GM19455 (cell line): ENCODE measurements at regions not wholly inside any gene's neighbourhood (a gene's known extent, or its start where the extent isn't known, plus 50 kb on each side); places are given as distances from the start of the nearest gene placed in this dataset.
"Not testable (repeated sequence)": the region's sequence is repeated elsewhere in the genome, so short reads cannot be mapped to it uniquely, and the experiment has no call there.

Experiments
- ATAC-seq: cut with Tn5 transposase; IDR thresholded peaks from one replicate; pipeline ENCODE4 v1.9.1; 2021; ENCODE audit not compliant: unreplicated experiment

DNA sequence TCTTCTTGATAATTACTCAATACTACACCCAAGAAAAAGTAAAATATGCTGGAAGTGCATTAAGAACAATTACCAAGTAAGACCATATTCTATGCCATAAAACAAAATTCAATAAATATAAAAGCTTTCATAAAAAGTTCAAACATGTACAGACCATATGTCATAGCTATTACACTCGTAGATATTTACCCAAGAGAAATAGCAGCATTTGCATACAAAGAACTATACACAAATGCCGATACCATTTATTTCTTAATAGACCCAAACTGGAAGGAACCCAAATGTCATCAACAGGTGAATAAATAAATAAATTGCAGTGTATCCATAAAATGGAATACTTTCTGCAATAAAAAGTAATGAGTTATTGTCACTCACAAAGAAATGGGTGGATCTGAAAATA lies 78.3 kb upstream of the SLC16A7 start:
- no peak for ATAC-seq

DNA sequence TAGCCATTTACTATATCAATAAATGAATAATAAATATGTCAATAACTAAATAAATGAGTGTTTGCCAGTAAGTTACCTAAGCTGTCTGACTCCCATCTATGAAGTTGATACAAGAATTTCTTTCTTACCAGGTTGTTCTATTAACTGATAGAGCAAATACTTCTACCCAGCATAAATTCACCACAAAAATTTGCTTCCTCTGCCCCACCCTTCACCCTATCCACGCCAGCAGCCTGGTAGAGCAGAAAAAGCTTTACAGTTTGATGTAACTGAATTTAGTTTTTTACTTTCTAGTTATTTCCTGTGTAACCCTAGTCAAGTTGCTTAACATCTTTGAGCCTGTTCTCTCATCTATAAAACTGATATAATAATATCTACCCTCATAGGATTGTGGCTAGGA lies 94.9 kb upstream of the SLC16A7 start:
- ATAC-seq, result no peak

DNA sequence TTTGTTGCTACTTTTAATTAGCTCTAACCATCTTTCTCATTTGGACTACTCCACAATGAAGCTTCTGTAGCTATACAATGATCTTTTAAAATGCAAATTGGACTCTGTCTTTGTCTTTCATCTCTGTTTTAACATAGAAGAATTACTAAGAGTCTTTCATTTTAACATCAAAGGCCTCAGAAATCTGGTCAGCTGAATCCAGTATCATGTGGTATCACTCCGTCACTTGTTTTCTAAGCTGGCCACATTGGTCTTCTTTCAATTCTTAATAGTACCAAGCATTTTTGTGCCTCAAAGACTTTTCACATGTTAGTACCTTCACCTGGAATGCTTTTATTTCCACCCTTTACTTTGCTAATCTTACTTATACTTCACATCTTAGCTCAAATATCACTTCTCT lies 95.5 kb upstream of the SLC16A7 start:
- ATAC-seq, result no peak

DNA sequence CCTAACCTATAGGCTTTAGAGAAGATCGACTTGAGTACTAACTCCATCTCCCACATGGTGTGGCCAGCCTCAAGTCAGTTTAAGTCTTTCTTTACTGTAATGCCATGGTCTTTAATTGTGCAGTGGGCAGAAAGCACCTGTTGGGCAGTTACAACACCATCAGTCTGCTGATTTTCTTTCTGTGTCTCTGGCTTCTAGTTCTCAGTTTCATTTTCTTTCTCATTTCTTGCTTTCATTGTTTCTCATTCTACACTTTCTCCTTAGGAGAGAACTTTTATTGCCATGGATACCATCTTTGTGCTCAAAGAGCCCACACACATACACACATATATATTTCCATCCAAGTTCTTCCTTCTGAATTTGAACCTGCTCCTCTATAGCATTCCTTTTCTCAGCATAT lies 96.1 kb upstream of the SLC16A7 start:
- ATAC-seq, result peak; percentile 94

DNA sequence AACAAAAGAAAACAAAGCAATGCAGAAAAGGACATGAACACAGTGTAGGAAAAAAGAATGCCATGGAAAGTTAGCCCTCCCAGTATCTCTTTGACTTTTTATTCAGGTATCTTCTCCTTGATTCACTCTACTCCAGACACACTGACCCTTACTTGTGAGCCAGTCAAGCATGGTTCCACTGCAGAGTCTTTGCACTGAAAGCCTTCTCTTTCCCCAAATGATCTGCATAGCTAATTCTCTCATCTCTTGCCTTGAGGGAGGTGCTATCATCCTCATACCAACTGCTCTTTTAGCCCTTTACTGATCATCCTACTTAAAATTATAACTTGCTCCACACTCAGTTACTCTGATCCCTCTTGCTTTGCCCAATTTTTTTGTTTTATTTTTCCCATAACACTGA lies 101.2 kb upstream of the SLC16A7 start:
- no peak for ATAC-seq

DNA sequence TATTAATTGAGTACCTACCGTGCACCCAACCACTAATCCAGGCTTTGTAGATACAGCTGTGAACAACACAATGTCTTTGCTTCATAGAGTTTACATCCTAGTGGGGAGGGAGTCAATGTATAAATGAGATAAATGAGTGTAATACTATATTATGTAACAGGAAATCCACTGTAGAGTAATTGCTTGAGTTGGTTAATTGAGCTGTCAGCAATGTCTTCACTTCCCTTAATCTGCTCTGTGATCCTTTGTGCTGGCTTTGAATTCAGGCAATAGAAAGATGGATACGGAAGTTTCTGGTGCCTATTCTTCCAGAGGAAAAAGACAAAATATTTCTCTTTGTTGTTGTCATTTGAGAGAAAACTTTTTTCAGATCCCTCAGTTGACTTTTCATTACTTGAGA lies 104.0 kb upstream of the SLC16A7 start:
- ATAC-seq, result no peak

DNA sequence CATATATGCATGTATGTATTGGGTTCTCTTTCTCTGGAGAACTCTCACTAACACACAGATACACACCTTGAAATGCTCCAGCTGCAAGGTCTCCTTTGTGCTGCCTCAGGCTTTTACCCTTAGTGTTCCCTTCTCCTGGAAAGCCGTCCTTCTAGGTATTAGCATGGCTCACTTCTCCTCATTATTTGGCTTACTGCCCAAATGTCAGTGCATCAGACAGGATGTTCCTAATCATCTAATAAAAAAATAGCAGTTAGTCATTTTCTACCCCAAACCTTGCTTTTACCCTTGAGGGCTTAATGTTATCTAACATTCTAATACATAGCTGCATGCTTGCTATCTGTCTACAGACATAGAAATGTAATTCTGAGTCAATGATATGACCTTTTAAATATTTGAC lies 109.0 kb upstream of the SLC16A7 start:
- no peak for ATAC-seq

DNA sequence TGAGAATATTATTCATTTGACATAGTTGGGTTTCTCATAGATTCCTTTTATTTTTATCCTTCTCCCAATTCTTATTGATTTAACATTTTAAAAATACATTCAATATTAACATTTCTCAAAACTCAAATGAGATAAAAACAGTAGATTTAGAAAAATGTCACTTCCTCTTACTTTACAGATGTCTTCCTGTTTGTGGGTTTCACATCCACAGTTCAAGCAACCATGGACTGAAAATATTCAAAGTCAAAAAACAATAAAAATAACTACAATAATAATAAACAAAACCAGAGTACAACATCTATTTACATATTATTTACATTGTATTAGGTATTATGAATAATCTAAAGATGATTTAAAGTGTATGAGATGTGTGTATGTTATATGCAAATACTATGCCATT lies 111.3 kb upstream of the SLC16A7 start:
- peak; percentile 83 for ATAC-seq

DNA sequence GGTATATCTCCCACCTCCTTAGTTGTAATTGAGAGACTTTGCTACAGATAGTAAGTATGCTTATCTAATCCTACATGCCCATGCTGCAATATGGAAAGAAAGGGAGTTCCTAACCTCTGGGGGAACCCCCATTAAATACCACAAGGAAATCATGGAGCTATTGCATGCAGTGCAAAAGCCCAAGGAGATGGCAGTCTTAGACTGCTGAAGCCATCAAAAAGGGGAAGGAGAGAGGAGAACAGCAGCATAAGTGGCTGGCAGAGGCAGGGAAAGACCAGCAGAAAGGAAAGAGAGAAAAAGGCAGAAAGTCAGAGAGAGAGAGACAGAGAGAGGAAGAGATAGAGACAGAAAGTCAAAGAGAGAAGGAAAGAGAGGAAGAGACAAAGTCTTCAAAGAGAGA lies 121.6 kb upstream of the SLC16A7 start:
- ATAC-seq, result not testable (repeated sequence)

DNA sequence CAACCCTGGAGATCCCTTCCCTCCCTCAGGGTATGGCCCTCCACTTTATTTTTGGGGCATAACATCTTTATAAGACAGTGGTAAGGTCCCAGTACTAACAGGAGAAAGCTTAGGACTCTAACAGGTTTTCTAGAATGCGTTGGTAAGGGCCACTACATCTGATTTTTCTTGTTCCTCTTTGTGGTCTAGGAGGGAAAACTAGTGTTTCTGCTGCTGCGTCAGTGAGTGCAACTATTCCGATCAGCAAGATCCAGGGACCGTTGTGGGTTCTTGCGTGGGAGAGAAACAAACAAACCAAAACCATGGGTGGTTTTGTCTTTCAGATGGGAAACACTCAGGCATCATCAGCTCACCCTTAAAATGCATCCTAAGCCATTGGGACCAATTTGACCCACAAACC lies 123.6 kb upstream of the SLC16A7 start:
- no peak for ATAC-seq

DNA sequence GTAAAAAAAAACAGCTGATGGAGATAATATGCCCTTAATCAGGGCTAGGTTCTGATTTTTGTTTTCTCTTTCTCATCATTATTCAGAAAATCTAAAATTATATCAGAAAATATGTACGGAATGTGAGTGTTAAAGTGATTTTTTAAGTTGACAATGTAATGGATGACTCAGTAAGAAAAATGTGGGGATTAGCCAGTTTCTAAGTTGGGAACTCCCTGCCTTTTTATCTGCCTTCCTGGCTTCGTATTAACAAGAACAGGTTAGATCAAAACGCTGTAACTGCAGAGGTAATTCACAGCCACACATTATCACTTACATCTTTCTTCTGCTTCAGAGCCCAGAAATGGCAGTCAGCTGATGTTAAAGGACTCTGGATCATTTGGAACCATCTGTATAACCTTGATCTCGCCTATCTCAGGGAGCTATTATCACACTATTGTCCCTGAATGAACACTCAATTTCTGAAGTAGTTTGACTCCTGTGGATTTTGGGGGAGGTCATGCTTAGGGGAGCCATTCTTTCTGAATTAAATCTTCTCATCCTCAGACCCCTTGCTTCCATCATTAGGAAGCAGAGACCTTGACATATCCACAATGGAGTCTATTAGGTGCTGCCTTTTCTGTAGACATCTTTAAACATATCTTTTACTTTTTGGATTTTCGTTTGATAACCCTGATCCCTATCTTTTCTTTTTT lies 135.7 kb upstream of the SLC16A7 start:
- no peak for ATAC-seq

DNA sequence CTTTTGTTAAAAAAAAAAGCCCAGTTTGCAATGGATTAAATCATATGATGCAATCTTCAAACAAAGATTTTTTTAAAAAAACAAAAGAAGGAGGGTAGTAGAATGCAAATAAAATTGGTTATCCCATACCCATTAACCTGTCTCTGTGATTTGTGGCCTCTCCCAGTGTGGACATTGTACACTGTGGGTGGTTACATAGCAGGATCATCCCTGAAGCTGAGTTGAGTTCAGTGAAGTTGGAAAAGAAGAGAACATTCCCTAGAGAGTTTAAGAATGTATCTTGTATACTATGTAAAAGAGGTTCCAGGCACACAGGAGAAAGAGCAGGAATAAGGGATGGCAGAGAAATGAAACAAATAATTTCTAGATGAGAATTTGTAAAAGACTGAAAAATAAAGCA lies 142.4 kb upstream of the SLC16A7 start:
- no peak for ATAC-seq

DNA sequence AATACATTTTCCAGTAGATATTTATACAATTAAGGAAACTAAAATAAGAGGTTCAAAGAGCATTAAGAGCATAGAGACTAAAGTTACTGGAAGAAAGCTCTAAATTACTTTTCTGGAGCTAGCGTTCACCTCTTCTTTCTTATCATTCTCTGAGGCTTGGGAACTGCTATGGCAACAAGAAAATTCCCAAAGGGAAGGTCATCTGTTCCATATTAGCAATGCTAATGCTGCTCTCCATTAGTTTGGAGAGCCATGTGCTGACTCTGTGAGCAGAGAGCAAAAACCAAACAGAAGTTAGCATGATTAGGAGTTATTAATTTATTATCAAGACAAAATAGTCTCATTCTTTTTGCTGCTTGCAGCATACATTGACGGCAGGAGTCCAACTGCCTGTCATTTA lies 143.1 kb upstream of the SLC16A7 start:
- no peak for ATAC-seq

DNA sequence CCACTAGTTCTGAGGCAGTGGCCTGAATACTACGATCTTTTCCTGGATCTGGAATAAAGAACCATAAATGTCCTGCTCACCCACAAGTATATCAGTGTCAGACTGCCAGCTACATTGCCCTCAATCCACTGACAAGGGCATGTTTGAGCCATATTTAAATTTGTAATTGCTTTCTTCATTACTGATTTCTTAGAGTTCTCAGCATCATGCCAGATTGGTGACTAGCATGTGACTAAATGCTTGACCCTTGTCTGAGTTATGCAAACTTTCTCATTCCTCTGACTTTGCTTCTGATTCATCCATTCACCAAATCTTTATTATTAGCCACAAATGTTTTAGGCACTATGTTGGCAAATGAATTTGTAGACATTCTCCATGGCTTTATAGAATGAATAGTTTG lies 143.6 kb upstream of the SLC16A7 start:
- no peak for ATAC-seq

DNA sequence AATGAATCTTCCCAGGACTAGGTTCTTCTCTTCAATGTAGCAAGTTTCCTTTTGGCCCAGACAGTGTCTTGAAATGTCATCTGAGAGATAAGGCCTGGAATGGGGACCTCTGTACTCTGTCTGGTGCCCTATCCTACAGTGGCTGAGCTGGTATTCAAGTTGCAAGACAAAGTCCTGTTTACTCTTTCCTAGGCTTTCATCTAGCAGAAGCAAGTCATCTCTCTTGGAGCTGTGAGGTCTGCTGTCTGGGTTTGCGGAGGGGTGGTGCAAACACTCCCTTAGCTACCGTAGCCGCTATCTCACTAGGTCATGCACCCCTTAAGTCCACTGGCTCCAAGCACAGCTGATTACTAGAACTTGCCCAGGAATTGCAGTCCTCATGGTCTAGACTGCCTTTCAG lies 149.7 kb upstream of the SLC16A7 start:
- no peak for ATAC-seq

DNA sequence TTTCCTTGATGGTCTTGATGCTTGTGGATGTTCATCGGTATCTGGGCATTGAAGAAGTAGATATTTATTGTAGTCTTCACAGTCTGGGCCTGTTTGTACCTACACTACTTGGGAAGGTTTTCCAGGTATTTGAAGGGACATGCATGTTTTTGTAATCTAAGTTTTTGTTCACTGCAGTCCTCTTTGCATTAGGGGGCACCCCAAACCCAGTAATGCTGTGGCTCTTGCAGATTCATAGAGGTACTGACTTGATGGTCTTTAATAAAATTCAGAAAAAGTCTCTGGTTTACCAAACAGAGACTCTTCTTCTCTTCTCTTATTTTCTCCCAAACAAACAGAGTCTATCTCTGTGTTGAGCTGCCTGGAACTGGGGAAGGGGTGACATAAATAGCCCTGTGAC lies 150.9 kb upstream of the SLC16A7 start:
- ATAC-seq, result no peak

DNA sequence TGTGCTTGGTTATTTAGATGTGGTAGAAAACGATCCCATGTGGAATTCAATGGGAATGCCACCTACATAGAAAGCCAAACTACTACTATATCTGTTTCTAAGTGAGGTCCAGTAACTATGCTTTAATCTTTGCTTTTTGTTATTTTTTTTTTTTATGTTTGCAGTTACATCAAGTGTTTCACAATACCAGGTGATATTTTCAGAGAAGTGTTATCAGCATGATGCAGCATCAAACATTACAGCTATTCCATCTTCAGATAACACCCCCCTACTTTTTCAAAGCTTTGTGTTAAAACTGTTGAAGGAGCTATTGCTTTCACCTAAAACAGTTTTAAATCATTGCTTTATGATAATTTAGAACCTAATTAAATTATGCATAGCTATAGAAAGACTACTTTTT lies 163.8 kb upstream of the SLC16A7 start:
- ATAC-seq, result no peak

DNA sequence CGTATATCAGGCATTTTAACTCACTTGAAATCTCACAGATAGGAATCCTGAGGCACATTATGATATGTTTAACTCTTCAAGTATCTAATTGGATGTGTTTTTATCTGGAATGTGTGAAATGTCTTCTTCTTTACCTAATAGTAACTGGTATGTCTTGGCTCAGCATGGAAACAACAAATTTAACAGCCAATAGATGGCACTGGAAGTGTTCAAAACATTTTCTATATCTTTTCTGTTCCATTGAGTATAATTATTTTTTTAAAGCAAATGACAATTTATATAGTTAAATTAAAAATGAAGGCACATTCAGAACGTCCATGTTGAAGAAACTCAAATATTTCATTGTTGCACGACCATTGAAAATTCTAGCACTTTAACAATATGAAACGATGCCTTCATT lies 164.6 kb upstream of the SLC16A7 start:
- no peak for ATAC-seq

DNA sequence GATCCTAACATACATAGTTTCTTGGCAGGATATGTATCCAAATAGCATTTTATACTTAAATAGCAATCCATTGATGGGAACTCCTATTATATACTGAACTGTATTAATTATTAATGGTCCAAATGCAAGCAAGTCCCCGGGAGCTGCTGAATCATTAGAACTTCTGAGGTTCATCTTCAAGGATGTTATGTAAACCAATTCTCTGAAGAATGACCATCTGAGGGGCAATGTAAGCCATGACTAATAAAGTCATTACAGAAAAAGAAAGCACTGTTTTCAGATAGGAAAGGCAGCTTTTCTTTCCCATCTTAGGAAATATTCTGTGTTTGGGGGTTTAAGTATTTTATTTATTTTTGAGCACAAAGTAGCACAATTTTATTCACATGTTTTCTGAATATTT lies 166.1 kb upstream of the SLC16A7 start:
- ATAC-seq, result no peak

DNA sequence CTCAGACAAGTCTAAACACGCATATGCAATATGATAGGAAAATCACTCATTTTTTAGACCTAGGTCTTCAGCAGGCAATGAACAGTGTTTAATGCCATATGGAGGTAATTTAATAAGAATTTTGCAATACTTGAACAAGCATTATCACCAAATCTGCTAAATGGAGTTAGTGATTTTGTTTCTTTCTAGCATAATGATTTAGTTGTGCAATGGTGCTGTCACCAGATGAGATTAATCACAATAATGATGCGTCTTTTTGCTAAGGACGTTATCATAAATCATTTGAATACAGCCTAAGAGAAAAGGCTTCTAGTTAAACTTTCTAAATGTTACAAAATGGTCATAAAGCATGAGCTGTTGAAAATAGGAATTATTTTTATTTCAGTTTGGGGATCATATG lies 170.0 kb upstream of the SLC16A7 start:
- ATAC-seq, result no peak

DNA sequence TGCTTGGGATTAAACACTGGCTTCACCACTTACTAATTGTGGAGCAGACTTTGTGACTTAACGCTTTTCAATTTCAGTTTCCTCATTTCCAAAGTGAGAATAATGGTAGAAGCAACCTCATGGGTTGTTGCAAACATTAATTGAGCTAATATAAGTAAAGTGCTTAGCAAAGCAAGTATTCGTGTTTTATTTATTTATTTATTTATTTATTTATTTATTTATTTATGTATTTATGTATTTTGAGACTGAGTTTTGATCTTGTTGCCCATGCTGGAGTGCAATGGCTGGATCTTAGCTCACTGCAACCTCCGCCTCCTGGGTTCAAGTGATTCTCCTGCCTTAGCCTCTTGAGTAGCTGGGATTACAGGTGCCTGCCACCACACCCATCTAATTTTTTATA lies 171.2 kb upstream of the SLC16A7 start:
- not testable (repeated sequence) for ATAC-seq

DNA sequence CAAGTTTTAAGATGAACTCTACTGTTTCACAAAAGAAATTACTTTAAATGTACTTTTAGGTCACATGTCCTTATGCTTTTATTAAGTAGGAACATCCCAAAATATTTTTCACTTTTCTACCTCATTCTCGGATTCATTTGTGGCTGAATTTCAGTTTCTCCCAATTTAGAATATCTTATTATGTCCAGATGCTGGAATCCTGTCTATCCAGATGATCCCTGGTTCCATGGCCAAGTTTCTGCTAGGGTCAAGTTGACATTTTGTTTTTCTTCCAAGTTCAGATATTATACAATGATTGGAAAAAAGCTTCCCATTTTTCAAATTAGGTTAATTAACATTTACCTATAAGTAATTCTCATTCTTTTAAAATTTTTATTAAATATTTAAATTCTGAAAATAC lies 181.8 kb upstream of the SLC16A7 start:
- no peak for ATAC-seq

DNA sequence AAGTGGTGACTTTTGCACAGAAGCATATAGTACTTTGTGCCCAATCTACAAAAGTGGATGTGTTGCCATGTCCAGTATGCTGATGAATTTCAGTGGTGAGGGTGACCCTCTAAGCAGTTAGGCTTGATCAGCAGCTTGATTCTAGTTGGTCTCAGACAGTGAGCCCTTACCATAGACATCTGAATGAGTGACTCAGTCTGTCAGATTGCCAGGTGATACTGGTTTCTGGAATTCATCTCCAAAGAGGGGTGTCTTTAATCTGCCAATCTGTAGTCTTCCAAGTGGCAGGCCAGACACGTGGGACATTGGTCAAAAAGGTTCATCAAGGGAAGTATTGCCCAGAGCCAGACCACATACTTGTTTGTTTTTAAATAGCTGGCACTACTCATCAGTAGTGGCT lies 187.4 kb upstream of the SLC16A7 start:
- ATAC-seq, result no peak

DNA sequence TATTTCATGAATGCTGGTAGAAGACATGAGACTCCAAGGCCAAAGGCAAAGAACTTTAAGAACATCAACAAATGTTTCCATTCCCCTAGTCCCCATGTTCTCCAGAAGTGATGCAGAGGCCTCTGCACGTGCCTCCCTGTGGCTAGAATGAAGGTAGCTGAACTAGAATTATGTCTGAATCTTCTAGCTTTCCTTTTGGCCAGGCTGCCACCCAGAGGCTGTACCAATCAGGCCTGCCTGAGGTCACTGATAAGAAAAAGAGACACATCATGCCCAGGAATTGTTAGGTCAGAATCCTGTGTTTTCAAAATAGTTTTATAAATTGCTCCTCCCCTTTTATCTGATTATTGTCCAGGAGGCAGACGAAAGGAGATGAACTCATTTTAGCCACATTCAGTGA lies 188.0 kb upstream of the SLC16A7 start:
- ATAC-seq, result no peak
